D721Med (cell line): ENCODE measurements at regions not wholly inside any gene's neighbourhood (a gene's known extent, or its start where the extent isn't known, plus 50 kb on each side); places are given as distances from the start of the nearest gene placed in this dataset.
"Not testable (repeated sequence)": the region's sequence is repeated elsewhere in the genome, so short reads cannot be mapped to it uniquely, and the experiment has no call there.

Source experiments
- DNase-seq: peaks from one replicate; pipeline ENCODE4 v3.0.0; 2011; ENCODE audit warnings: low spot score; ENCODE audit not compliant: insufficient read length
- FAIRE-seq: peaks from 2 replicates; lab custom pipeline; 2011; peaks lifted over from hg19 to GRCh38; lab: Jason Lieb, UNC
- TF ChIP-seq, protein P1 (sequence below): IDR thresholded peaks from 2 replicates; pipeline ENCODE4 v1.5.1; 2012; ENCODE audit warnings: mild to moderate bottlenecking, control low read depth; ENCODE audit not compliant: insufficient read depth; ENCODE audit errors: missing control alignments

DNA sequence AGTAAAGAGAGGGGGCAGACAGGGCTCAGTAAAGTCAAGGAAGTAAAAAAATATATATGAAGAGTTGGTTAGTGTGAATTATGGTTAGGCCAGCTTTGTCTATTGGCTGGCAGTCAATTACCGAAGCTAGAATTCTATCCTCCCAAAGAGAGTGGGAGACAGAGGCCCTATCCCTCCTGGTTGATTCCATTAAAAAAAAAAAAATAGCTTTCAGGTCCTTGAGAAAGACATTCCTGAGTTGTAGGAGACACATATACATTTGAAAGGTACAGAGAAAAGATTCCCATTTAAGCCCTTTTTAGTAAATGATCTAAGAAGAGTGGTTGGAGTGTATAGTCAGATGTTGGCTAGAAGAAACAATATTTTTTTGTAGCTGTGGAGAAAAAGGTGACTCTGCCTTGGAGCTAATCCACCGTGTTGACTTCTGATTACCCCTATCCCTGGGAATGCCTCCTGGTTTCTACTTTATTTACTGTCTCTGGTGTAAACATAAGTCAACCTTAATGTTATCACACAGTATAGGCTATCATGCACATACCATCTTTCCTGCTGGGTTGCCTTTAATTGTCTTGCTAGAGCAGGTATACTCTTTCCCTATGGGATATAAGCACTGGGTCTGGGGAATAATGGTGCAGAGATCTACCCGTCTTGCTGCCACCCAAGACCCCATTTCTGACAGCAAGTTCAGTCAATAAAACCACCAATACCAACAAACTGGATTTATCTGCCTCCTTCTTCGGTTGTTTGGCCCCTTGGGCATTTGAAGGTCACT, 859.9 kb upstream of the ATXN7L3B start:
- DNase-seq = no peak
- TF ChIP-seq, protein P1, sequence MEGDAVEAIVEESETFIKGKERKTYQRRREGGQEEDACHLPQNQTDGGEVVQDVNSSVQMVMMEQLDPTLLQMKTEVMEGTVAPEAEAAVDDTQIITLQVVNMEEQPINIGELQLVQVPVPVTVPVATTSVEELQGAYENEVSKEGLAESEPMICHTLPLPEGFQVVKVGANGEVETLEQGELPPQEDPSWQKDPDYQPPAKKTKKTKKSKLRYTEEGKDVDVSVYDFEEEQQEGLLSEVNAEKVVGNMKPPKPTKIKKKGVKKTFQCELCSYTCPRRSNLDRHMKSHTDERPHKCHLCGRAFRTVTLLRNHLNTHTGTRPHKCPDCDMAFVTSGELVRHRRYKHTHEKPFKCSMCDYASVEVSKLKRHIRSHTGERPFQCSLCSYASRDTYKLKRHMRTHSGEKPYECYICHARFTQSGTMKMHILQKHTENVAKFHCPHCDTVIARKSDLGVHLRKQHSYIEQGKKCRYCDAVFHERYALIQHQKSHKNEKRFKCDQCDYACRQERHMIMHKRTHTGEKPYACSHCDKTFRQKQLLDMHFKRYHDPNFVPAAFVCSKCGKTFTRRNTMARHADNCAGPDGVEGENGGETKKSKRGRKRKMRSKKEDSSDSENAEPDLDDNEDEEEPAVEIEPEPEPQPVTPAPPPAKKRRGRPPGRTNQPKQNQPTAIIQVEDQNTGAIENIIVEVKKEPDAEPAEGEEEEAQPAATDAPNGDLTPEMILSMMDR = no peak
- FAIRE-seq = no peak

DNA sequence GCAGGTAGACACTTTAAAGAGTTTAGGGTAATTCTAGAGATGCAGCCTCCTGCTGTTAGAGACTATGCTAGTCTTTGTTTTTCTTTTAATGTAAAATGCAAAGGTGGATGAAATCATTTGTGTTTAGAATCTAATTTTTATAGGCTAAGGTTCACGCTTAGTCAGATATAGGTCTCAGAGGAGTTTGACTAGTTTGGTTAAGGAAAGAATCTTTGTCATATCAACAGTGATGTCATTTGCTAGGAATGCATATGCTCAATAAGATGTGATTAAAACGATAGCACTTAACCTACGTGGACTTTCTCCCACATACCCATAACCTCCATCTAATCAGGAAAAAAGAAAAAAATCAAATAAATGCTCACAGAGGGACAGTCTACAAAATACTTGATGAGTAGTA, 859.3 kb upstream of the ATXN7L3B start:
- DNase-seq = no peak
- no peak for FAIRE-seq
- TF ChIP-seq, protein P1 = no peak

DNA sequence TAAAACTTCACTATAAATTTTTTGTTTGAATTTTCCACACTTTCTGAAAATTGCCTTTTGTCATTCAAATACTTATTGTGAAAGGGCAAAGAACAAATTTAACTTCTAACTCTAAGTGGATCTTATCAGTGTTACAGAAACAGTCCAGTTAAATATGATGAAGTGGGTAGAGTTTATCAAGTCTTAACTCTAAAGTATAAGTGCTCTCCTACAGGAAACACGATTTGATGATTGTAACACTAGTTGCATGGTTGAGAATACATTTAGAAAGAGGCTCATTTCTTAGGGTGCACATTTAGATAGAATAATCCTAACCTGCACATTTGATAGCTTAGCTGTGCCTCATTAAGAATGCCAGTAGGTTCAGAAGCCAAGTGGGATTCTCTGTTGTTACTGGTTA, 838.3 kb upstream of the ATXN7L3B start:
- DNase-seq (no peak), FAIRE-seq (no peak)
- TF ChIP-seq, protein P1 = no peak

DNA sequence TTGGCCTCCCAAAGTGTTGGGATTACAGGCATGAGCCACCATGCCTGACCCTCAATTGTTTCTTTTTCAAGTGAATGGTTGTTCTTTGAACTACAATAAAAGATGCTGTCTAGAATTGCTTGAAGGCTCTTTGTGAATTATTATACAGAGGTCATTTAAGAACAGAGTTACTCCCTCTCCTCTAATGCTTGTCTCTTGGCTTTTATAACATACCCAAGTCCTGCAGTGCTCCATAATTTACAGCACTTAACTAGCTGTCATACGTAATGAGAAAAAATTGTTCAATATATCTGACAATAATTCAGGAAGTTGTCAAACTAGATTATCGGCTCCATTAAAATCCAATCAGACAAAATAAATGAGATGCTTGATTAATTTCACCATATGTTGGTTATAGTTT, 823.0 kb upstream of the ATXN7L3B start:
- TF ChIP-seq, protein P1 = no peak
- FAIRE-seq (no peak), DNase-seq (no peak)

DNA sequence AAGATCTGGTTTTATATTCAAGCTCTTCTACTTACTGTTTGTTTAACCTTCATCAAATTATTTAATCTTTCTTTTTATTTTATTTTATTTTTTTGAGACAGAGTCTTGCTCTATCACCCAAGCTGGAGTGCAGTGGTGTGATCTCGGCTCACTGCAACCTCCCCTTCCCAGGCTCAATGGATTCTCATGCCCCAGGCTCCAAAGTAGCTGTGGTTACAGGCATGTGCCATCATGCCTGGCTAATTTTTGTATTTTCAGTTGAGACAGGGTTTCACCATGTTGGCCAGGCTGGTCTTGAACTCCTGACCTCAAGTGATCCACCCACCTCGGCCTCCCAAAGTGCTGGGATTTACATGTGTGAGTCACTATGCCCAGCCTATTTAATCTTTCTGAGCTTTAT, 821.5 kb upstream of the ATXN7L3B start:
- DNase-seq, FAIRE-seq: not testable (repeated sequence)

GRCh38 chr12:73719223-73719622, 818.4 kb upstream of the ATXN7L3B start:
- no peak for DNase-seq
- no peak for FAIRE-seq
- TF ChIP-seq, protein P1 = no peak

DNA sequence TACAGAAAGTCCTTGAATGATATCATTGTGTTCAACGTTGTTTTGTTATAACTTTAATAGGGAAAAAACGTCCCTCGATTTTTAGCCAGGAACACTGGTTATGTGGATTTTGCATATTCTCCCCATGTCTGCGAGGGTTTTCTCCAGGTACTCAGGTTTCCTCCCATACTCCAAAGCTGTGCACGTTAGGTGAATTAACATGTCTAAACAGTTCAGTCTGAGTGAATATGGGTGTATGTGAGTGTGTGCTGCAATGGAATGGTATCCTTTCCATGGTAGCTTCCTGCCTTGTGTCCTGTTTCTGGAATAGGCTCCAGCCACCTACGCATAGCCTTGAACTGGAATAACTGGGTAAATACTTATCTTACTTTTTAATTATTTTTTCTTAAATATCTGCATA, 810.8 kb upstream of the ATXN7L3B start:
- no peak for FAIRE-seq
- TF ChIP-seq, protein P1 = no peak
- DNase-seq = no peak

DNA sequence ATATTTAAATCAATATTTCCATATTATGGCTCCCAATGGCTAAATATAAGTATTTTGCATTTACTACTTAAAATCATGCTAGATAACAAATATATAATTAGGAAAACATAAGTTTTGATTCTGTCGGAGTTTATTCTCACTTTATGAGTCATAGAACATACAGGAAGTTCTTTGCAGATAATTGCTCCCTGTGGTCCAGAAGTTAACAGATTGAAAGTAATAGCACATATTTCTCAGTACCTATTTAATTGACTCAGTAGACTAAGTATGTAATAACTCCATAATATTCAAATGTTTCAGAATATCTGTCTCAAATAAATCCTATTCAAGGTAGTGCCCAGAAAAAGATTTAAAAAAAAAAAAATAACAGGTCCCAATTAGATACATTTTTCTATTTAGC, 806.0 kb upstream of the ATXN7L3B start:
- FAIRE-seq = no peak
- TF ChIP-seq, protein P1 = no peak
- DNase-seq = no peak
